GM18867 (cell line): ENCODE measurements at regions not wholly inside any gene's neighbourhood (a gene's known extent, or its start where the extent isn't known, plus 50 kb on each side); places are given as distances from the start of the nearest gene placed in this dataset.

Source experiments
- ATAC-seq: cut with Tn5 transposase; IDR thresholded peaks from one replicate; pipeline ENCODE4 v1.9.1; 2021; ENCODE audit warnings: mild to moderate bottlenecking, moderate library complexity; ENCODE audit not compliant: unreplicated experiment

- ATAC-seq, result no peak
These were observed 137.9 kb downstream of the SLC4A3 start for GRCh38 chr2:219765231-219765911.

GRCh38 chr2:219766658-219767057 lies 139.2 kb downstream of the SLC4A3 start:
- ATAC-seq, result no peak

GRCh38 chr2:219769090-219769910 lies 141.9 kb downstream of the SLC4A3 start:
- ATAC-seq, result no peak

- ATAC-seq, result no peak
These were observed 144.7 kb downstream of the SLC4A3 start for GRCh38 chr2:219772103-219772635.

- ATAC-seq, result no peak
These were observed 145.3 kb downstream of the SLC4A3 start for GRCh38 chr2:219772697-219773096.

GRCh38 chr2:219775506-219775905 lies 148.1 kb downstream of the SLC4A3 start:
- no peak for ATAC-seq

GRCh38 chr2:219777388-219777787 lies 150.0 kb downstream of the SLC4A3 start:
- ATAC-seq, result no peak

- no peak for ATAC-seq
These were observed 150.8 kb downstream of the SLC4A3 start for GRCh38 chr2:219778189-219778588.

- ATAC-seq, result no peak
These were observed 155.4 kb downstream of the SLC4A3 start for GRCh38 chr2:219782737-219783348.

GRCh38 chr2:219783359-219783975 lies 156.0 kb downstream of the SLC4A3 start:
- no peak for ATAC-seq

GRCh38 chr2:219784178-219784577 lies 156.7 kb downstream of the SLC4A3 start:
- no peak for ATAC-seq

- ATAC-seq, result no peak
These were observed 162.0 kb downstream of the SLC4A3 start for GRCh38 chr2:219789476-219789875.

- no peak for ATAC-seq
These were observed 165.0 kb downstream of the SLC4A3 start for GRCh38 chr2:219792446-219792845.

- no peak for ATAC-seq
These were observed 171.0 kb downstream of the SLC4A3 start for GRCh38 chr2:219798430-219798829.

GRCh38 chr2:219803294-219803693 lies 175.9 kb downstream of the SLC4A3 start:
- no peak for ATAC-seq

GRCh38 chr2:219810895-219811294 lies 183.5 kb downstream of the SLC4A3 start:
- ATAC-seq, result no peak

GRCh38 chr2:219812672-219813071 lies 185.2 kb downstream of the SLC4A3 start:
- no peak for ATAC-seq

- ATAC-seq, result no peak
These were observed 193.3 kb downstream of the SLC4A3 start for GRCh38 chr2:219820767-219821166.

- ATAC-seq, result no peak
These were observed 196.1 kb downstream of the SLC4A3 start for GRCh38 chr2:219823574-219823973.

GRCh38 chr2:219824996-219825395 lies 197.6 kb downstream of the SLC4A3 start:
- no peak for ATAC-seq

GRCh38 chr2:219828127-219828526 lies 200.7 kb downstream of the SLC4A3 start:
- no peak for ATAC-seq
